ENCODE measurements at regions not wholly inside any gene's neighbourhood (a gene's known extent, or its start where the extent isn't known, plus 50 kb on each side); places are given as distances from the start of the nearest gene placed in this dataset.

DNA sequence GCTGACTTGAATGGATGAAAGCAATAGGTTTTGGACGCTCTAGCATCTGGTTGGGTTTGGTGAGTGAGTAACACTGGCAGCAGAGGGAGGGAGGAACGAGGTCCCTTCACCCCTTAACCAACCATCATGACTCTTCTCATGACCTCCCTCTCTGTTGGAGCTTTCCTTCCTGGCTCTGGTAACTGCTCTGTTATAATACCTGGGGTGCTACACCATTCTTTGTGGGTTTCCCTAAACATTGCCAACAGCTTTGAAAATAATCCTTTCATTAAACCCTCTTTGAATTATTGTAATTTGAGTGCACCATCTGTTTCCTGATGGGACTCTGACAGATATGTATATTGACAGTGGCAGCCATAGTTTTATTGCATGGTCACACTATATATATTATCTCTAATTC lies 146.2 kb upstream of the PTPRG start:
- Histone ChIP-seq H3K9ac (ENCODE audit: low read length) (no peak overlapping the region), H2AFZ (ENCODE audit: low read length) (peak overlapping the region; percentile 57), H3F3A (ENCODE audit: insufficient read depth, low read length) (peaks cover 6% of the 10 kb centered on the region), H3K27ac (ENCODE audit: low read length) (no peak overlapping the region), H3K4me2 (ENCODE audit: low read depth, low read length) (peak overlapping the region; percentile 53; the same call in 1 of the 2 replicates), H3K9me2 (replicated peaks; ENCODE audit: insufficient read depth, low read length) (no peaks in the 10 kb centered on the region), H4K20me1 (ENCODE audit: insufficient read depth, low read length) (no peaks in the 10 kb centered on the region), H3K9me3 (replicated peaks; ENCODE audit: insufficient read depth, low read length) (no peaks in the 10 kb centered on the region), H3K27me3 (replicated peaks; ENCODE audit: insufficient read depth, low read length) (no peaks in the 10 kb centered on the region), H3K79me2 (ENCODE audit: low read length) (no peaks in the 10 kb centered on the region), H3K36me3 (replicated peaks; ENCODE audit: insufficient read depth, low read length) (no peaks in the 10 kb centered on the region), H3K4me3 (ENCODE audit: low read length) (no peak overlapping the region), H3K4me1 (ENCODE audit: low read length) (peaks cover 20% of the 10 kb centered on the region)
- DNase-seq = no peak
- TF ChIP-seq, protein P1, sequence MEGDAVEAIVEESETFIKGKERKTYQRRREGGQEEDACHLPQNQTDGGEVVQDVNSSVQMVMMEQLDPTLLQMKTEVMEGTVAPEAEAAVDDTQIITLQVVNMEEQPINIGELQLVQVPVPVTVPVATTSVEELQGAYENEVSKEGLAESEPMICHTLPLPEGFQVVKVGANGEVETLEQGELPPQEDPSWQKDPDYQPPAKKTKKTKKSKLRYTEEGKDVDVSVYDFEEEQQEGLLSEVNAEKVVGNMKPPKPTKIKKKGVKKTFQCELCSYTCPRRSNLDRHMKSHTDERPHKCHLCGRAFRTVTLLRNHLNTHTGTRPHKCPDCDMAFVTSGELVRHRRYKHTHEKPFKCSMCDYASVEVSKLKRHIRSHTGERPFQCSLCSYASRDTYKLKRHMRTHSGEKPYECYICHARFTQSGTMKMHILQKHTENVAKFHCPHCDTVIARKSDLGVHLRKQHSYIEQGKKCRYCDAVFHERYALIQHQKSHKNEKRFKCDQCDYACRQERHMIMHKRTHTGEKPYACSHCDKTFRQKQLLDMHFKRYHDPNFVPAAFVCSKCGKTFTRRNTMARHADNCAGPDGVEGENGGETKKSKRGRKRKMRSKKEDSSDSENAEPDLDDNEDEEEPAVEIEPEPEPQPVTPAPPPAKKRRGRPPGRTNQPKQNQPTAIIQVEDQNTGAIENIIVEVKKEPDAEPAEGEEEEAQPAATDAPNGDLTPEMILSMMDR (IDR thresholded peaks at IDR 0.05; ENCODE audit: low read length) = no peak
- no peak for TF ChIP-seq EZH2phosphoT487 (IDR thresholded peaks at IDR 0.05; ENCODE audit: low read length)
- no peak for TF ChIP-seq EZH2 (optimal IDR thresholded peaks at IDR 0.05; ENCODE audit: low read depth, low read length)

DNA sequence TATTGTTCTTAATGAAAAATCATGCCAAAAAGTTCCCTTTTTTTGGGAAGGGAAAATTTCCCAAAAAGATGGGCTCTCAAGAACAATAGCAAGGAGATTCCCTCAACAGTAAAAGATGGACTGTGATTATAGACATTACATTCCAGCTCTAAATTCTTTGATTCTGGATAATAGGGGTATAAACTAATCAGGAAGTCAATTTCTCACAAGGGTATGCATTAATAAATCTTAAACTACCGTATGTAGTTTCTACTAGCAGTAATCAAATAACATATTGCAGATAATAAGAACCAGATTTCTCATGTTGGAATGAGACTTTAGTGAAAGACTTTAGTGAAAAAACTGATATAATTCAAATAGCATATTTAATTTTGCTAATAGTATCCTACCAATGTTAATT lies 144.8 kb upstream of the PTPRG start:
- Histone ChIP-seq H3K4me2 (ENCODE audit: low read depth, low read length) (no peak overlapping the region), H4K20me1 (ENCODE audit: insufficient read depth, low read length) (no peaks in the 10 kb centered on the region), H3K4me1 (ENCODE audit: low read length) (peaks cover 24% of the 10 kb centered on the region), H3K9me2 (replicated peaks; ENCODE audit: insufficient read depth, low read length) (no peaks in the 10 kb centered on the region), H3K27ac (ENCODE audit: low read length) (no peak overlapping the region), H3F3A (ENCODE audit: insufficient read depth, low read length) (peaks cover 7% of the 10 kb centered on the region), H3K9me3 (replicated peaks; ENCODE audit: insufficient read depth, low read length) (no peaks in the 10 kb centered on the region), H3K36me3 (replicated peaks; ENCODE audit: insufficient read depth, low read length) (no peaks in the 10 kb centered on the region), H3K9ac (ENCODE audit: low read length) (no peak overlapping the region), H3K27me3 (replicated peaks; ENCODE audit: insufficient read depth, low read length) (no peaks in the 10 kb centered on the region), H3K79me2 (ENCODE audit: low read length) (no peaks in the 10 kb centered on the region), H2AFZ (ENCODE audit: low read length) (no peak overlapping the region), H3K4me3 (ENCODE audit: low read length) (no peak overlapping the region)
- no peak for DNase-seq
- no peak for TF ChIP-seq EZH2 (optimal IDR thresholded peaks at IDR 0.05; ENCODE audit: low read depth, low read length)

DNA sequence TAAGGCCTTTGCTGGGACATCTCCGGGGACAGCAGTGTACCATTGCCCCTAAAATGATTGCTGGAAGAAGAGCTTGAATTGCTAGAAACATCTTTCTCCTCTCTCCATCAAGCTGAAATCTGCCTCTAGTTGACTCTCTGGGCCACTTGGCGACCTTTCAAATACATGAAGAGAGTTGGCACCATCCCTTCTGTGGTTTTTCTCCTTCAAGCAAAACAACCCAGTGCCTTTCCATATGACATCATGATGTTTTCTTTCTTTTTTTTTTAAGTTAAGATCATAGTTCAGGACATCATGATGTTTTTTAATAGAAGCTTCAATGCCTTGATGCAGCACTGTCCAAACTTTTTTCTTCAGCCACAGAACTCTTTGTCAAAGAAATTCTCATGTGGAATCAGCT lies 144.0 kb upstream of the PTPRG start:
- Histone ChIP-seq H3K79me2 (ENCODE audit: low read length) (no peaks in the 10 kb centered on the region), H3K4me3 (ENCODE audit: low read length) (no peak overlapping the region), H2AFZ (ENCODE audit: low read length) (no peak overlapping the region), H3K36me3 (replicated peaks; ENCODE audit: insufficient read depth, low read length) (no peaks in the 10 kb centered on the region), H3F3A (ENCODE audit: insufficient read depth, low read length) (peaks cover 7% of the 10 kb centered on the region), H3K4me2 (ENCODE audit: low read depth, low read length) (no peak overlapping the region), H3K9ac (ENCODE audit: low read length) (no peak overlapping the region), H3K27ac (ENCODE audit: low read length) (no peak overlapping the region), H3K27me3 (replicated peaks; ENCODE audit: insufficient read depth, low read length) (no peaks in the 10 kb centered on the region), H3K4me1 (ENCODE audit: low read length) (peaks cover 24% of the 10 kb centered on the region), H3K9me2 (replicated peaks; ENCODE audit: insufficient read depth, low read length) (no peaks in the 10 kb centered on the region), H4K20me1 (ENCODE audit: insufficient read depth, low read length) (no peaks in the 10 kb centered on the region), H3K9me3 (replicated peaks; ENCODE audit: insufficient read depth, low read length) (no peaks in the 10 kb centered on the region)
- DNase-seq = no peak
- TF ChIP-seq EZH2phosphoT487 (IDR thresholded peaks at IDR 0.05; ENCODE audit: low read length) = no peak
- no peak for TF ChIP-seq EZH2 (optimal IDR thresholded peaks at IDR 0.05; ENCODE audit: low read depth, low read length)
- TF ChIP-seq, protein P1 (IDR thresholded peaks at IDR 0.05; ENCODE audit: low read length) = no peak

DNA sequence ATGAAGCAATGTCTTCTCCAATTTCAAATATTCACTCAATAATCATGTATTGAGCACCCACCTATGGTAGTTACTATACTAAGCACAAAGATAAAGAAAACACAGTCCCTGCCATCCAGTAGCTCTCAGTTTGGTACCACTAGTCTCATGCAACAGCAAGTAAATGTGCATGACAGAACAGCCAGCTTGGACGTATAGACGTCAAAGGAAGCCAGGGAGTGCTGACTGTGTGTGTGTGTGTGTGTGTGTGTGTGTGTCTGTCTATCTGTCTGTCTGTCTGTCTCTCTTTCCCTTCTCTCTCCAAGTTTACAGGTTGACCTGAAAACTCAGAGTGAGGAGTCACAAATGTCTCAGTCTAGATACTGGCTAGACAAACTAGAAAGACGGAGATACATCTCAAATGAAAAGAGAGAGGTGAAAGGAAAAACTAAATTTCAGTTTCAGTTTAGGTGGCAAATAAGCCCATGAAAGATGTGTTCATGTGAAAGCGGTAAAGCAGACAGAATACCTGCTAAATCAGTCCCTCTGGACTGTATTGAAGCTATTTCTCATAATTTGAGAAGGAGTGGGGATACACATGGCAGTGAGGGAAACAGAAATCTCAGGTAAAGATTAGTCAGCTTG lies 141.1 kb upstream of the PTPRG start:
- H3K27me3 ChIP-seq (replicated peaks; ENCODE audit: insufficient read depth, low read length) = no peaks in the 10 kb centered on the region
- H3K9me3 ChIP-seq (replicated peaks; ENCODE audit: insufficient read depth, low read length) = no peaks in the 10 kb centered on the region
- H3K9ac ChIP-seq (ENCODE audit: low read length) = no peak overlapping the region
- H3K79me2 ChIP-seq (ENCODE audit: low read length) = no peaks in the 10 kb centered on the region
- H3K36me3 ChIP-seq (replicated peaks; ENCODE audit: insufficient read depth, low read length) = no peaks in the 10 kb centered on the region
- no peaks in the 10 kb centered on the region for H4K20me1 ChIP-seq (ENCODE audit: insufficient read depth, low read length)
- H3K4me1 ChIP-seq (ENCODE audit: low read length) = peaks cover 10% of the 10 kb centered on the region
- no peaks in the 10 kb centered on the region for H3K9me2 ChIP-seq (replicated peaks; ENCODE audit: insufficient read depth, low read length)
- H2AFZ ChIP-seq (ENCODE audit: low read length) = 0 out of 2 replicates have a peak overlapping the region, but pooled peaks have one; percentile 8
- H3K27ac ChIP-seq (ENCODE audit: low read length) = peak overlapping the region; percentile 6; the same call in 1 of the 2 replicates
- H3K4me3 ChIP-seq (ENCODE audit: low read length) = peak overlapping the region; percentile 17; the same call in 1 of the 2 replicates
- peak overlapping the region; percentile 64 for H3K4me2 ChIP-seq (ENCODE audit: low read depth, low read length)
- peak; percentile 80 for DNase-seq
- H3F3A ChIP-seq (ENCODE audit: insufficient read depth, low read length) = peaks cover 7% of the 10 kb centered on the region
- TF ChIP-seq, protein P1 (IDR thresholded peaks at IDR 0.05; ENCODE audit: low read length) = no peak
- TF ChIP-seq EZH2phosphoT487 (IDR thresholded peaks at IDR 0.05; ENCODE audit: low read length) (no peak), EZH2 (optimal IDR thresholded peaks at IDR 0.05; ENCODE audit: low read depth, low read length) (no peak)

Measured in MM.1S (cell line).